HuH-7 (cell line): ENCODE measurements at regions not wholly inside any gene's neighbourhood (a gene's known extent, or its start where the extent isn't known, plus 50 kb on each side); places are given as distances from the start of the nearest gene placed in this dataset.

Experiments
- DNase-seq: peaks from one replicate; pipeline ENCODE4 v3.0.0; 2011; ENCODE audit warnings: low spot score

DNA sequence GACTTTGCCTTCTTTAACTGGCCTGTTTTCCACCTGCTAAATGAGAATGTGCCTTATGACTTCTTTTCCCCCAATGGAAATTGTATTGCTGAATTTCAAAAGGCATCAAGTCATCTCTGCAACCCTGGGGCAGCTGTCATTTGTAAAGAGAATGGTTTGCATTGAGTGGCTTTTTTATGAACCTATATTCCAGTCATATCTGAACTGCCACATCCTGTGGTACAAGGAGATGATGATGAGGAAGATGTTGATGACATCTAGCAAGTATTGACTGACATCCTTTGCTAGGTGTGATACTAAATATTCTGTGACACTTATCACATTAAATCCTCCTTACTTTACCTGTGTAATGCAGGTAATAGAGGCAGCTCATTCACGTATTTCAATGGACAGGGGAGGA lies 88.3 kb upstream of the KIAA1217 start:
- no peak for DNase-seq

DNA sequence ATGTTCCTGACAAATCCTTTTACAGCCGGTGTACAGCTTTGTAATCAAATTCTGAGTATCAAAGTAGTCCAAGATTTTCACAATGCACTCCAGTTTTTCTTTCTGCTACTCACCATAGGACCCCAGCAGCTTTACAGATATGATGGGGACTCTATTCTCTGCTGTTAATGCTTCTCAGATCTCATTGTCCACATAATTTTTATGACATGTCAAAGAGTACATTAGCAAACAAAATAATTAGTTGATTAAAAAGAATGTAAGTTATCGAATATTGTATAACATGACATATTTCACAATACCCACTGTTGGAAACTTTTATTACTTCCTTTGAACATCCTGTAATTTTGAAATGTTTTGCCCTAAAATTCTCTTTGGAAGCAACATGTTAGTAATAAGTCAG lies 81.4 kb upstream of the KIAA1217 start:
- DNase-seq, result no peak

DNA sequence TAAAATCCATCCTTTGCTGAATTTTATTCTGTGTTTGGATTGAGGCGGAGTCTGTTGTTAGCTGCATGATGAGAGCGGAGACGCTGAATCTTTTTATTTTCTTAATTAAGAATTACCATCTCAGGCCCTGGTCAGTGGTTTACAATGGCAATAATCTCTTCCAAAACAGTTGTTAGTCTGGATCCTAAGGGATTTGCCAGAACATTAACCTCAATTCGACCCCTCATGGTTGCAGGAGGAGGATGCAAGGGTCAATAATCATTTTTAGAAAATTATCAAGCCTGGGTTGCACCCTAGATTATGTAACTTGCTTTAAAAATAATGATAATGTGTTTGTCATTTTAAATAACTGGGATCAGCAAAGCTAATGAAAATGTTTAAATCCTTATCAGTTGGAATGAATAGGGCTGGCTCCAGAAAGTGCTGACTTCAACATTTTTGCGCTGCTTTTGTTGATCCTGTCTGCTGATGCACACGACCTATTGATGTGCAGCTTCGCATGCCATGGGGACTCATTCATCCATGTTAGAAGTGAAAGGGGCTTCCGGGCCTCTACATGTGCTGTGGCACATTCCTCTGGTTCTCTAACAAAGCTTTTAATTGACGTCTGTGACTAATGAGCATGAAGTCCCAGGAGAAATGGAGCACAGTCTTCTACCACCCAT lies 80.7 kb upstream of the KIAA1217 start:
- DNase-seq, result no peak

DNA sequence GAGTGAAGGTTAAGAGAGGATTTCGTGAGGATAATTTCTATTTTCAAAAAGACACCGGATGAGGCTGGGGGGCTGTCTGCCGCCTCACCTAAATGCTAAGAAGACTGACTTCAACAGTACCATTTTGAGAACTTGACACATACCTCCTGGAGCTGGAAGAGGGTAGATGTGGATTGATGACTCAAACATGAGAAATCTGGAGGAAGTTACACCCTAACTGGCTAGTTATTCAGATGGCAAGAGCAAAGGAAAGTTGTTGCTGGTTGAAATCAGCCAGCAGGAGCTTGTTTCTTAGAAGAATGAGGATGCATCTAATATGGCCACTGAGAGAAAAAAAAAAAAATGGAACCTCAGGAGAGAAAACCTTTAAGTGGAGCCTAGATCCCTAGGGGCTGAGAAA lies 76.2 kb upstream of the KIAA1217 start:
- no peak for DNase-seq

DNA sequence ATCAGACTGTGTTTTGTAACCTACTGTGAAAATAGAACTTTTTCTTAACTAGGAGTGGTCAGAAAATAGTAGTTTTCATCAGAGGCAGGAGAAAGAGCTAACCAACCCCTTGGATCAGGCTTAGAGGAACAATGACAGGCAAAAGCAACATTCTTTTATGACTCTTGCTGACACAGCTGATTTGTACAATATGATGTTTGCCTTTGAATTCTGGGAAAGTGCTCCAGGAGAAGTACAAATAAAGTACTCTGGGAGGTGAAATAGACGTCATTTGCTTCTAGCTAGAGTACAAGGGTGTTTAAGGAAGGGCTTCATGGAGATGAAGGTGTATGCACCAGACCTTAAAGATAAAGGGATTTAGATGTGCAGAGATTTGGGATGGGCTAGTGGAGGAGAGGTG lies 75.1 kb upstream of the KIAA1217 start:
- no peak for DNase-seq

DNA sequence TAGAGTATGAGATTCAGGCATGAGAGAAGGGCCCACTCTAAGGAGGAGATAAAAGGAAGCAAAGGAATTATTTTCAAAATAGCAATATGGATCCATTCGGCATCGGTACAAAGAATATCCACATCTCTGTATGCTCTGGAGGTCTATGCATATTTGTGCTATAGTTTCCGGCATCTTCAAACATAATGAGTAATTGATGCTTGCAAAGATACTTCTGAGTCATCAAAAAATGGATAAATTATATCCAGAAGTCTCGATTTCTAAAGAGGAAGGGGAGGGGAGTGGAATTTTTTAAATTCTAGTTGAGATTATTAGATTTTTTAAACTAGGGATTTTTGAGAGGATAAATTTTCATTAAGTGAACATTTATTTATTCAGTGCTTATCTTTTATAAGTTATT lies 72.9 kb upstream of the KIAA1217 start:
- DNase-seq, result no peak

DNA sequence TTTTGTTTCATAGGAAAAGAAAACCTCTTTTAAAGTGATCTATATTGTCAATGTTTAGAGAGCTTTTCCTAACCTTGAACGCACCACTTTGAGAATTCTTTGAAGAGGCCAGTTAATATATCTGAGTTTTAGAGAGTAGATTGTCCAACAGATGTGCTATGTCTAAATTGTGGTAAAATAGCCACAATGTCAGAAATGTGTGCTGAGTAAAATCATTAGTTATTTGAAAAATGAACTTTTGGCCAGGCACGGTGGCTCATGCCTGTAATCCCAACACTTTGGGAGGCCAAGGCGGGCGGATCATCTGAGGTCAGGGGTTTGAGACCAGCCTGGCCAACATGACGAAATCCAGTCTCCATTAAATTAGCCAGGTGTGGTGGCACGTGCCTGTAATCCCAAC lies 61.6 kb upstream of the KIAA1217 start:
- DNase-seq, result no peak

DNA sequence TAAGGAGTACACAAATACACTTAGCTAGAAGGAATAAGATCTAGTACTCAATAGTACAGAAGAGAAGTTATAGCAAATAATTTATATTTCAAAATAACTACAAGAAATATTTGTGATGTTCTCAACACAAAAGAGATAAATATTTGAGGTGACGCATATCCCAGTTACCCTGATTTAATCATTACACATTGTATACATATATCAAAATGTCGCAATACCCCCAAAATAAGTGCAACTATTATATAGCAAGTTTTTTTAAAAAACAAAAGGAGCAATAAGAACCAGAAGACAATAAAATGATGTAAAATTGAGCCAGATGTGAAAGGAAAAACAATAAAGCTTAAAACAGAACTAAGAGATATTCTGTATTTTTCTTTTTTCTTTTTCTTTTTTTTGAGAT lies 59.3 kb upstream of the KIAA1217 start:
- no peak for DNase-seq

DNA sequence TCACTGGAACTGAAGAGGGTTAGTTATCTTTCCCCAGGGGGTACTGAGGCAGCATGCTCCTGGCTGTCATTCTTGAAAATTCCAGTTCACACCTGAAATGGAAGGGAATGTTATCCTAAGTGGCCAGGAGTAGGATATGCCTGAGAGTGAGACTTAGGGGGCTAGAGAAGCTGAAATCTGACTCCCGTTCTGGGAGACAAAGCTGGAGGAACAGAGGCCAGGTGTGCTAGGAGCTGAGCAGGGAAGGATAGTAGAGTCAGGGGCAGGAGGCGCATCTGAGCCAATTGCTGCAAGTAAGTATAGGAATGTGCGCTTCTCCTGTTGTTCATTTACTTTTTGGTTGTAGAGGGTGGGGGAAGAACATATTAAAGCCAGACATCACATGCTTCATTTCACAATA lies 58.1 kb upstream of the KIAA1217 start:
- no peak for DNase-seq

DNA sequence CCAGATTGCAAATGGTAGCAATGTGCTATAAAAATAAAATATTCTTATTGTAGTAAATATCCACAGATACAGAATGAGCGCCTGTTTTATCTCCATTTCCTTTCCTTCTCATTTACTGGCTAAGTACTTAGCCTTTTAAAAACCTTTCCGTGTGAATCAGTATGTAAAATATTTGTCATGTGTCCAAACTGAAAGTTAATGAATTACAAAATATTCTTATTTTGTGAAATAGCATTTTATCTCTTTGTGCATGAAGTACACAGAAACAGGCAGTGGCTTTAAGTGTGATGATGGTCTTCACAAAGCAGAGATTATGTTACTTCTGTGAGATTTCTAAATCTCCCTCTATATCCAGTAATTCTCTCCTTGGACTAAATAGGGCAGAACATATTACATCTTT lies 56.7 kb upstream of the KIAA1217 start:
- DNase-seq, result no peak

DNA sequence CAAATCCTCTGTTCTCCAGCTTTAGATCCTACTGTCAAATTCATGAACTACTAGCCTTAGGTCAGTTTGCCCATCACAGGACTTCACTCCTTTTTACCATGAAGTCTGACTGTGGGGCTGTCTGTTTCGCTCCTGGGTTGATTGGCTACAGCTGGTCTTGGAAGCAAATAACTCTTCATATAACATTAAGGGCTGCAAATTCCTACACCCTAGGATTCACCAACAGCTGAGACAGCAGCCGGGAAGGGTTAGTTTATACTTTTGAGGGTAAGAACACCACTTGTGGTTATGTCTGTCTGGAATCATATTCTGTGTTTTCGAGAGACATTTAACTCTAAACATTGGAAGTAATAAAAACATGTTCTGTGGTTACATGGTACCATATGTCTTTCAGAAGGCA lies 55.9 kb upstream of the KIAA1217 start:
- no peak for DNase-seq

DNA sequence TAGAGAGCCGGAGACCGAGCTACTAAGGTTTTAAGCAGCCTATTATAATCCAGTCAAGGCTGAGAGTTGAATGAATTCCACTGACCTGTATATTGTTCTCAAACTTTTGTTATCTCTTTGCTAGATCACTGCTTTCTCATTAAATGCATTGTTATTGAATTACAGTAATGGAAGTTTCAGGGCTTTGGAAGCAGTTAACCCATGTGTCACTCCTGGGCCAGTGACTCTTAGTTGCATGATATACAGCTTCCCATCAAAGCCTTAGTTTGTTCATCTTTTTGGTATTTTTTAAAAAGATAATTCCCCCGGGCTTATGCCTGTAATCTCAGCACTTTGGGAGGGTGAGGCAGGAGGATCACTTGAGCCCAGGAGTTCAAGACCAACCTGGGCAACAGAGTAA lies 55.4 kb upstream of the KIAA1217 start:
- DNase-seq, result no peak

DNA sequence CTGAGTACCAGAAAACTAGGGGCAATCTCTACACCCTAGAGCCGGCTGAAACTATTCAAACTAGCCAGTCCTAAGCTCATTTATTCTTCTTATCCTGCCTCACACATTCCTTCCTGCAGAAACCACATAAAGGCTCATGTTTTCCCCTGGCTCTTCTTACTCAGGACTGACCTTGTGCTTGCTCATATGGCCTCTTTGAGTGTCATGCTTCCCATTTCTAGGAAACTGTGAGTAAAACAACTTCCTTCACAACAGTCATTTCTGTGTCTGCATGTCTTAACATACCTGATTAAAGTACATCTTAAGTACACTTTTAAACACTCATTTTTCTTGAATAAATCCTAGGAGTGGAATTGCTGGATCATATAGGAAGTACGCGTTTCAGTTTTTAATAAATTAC lies 52.3 kb upstream of the KIAA1217 start:
- DNase-seq, result no peak

DNA sequence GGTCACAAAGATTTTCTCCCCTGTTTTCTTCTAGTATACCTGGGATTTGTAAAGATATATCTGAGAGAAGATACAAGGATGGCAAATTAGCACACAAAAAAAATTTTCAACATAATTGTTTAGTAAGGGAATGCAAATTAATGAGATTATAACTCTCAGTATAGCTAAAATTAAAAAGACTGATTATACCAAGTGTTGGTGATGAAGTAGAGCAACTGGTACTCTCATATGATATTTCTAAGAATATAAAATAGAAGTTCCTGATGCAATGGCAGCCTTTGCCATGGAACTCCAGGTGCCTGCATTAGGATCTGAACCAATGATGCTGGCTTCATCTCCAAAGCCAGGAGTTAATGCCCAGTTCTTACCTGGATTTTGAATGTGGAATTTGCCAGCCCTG lies 51.4 kb upstream of the KIAA1217 start:
- DNase-seq, result no peak
